ENCODE measurements at regions not wholly inside any gene's neighbourhood (a gene's known extent, or its start where the extent isn't known, plus 50 kb on each side); places are given as distances from the start of the nearest gene placed in this dataset.

GRCh38 chrX:1099146-1099770 lies 113.2 kb downstream of the CRLF2 start:
- intact Hi-C loops (cut with micrococcal nuclease), result no loop called here
- ChIA-PET CTCF (no interaction called here), POLR2A (no interaction called here)
- peaks cover 3% of the 10 kb centered on the region for H3K27me3 Mint-ChIP-seq
- no peak overlapping the region for H3K4me3 Mint-ChIP-seq
- no peak for TF ChIP-seq CTCF (IDR thresholded peaks at IDR 0.05)
- no peak overlapping the region for H3K27ac Mint-ChIP-seq
- DNase-seq (no peak), ATAC-seq (ENCODE audit: low read depth) (no peak)
- peaks cover 5% of the 10 kb centered on the region for H3K9me3 Mint-ChIP-seq
- H3K4me1 Mint-ChIP-seq, result no peaks in the 10 kb centered on the region
- H3K36me3 Mint-ChIP-seq (ENCODE audit: low read depth), result no peaks in the 10 kb centered on the region

GRCh38 chrX:1097328-1097727 lies 115.1 kb downstream of the CRLF2 start:
- no peaks in the 10 kb centered on the region for H3K4me1 Mint-ChIP-seq
- no peak for TF ChIP-seq CTCF (IDR thresholded peaks at IDR 0.05)
- no peaks in the 10 kb centered on the region for H3K36me3 Mint-ChIP-seq (ENCODE audit: low read depth)
- H3K27me3 Mint-ChIP-seq, result peaks cover 3% of the 10 kb centered on the region
- no peak overlapping the region for H3K4me3 Mint-ChIP-seq
- intact Hi-C loops (cut with micrococcal nuclease), result no loop called here
- no peak overlapping the region for H3K27ac Mint-ChIP-seq
- H3K9me3 Mint-ChIP-seq, result peaks cover 5% of the 10 kb centered on the region
- no peak for DNase-seq
- ChIA-PET CTCF (no interaction called here), POLR2A (no interaction called here)
- no peak for ATAC-seq (ENCODE audit: low read depth)

- TF ChIP-seq CTCF (IDR thresholded peaks at IDR 0.05), result no peak
- H3K27me3 Mint-ChIP-seq, result peaks cover 3% of the 10 kb centered on the region
- intact Hi-C loops (cut with micrococcal nuclease), result no loop called here
- H3K27ac Mint-ChIP-seq, result no peak overlapping the region
- H3K4me3 Mint-ChIP-seq, result no peak overlapping the region
- ChIA-PET POLR2A (no interaction called here), CTCF (no interaction called here)
- peaks cover 5% of the 10 kb centered on the region for H3K9me3 Mint-ChIP-seq
- no peaks in the 10 kb centered on the region for H3K36me3 Mint-ChIP-seq (ENCODE audit: low read depth)
- no peak for ATAC-seq (ENCODE audit: low read depth)
- DNase-seq, result no peak
- no peaks in the 10 kb centered on the region for H3K4me1 Mint-ChIP-seq
Measured at GRCh38 chrX:1094566-1095333, 117.7 kb downstream of the CRLF2 start.

GRCh38 chrX:1093586-1094421 lies 118.6 kb downstream of the CRLF2 start:
- ChIA-PET POLR2A (no interaction called here), CTCF (no interaction called here)
- no peaks in the 10 kb centered on the region for H3K36me3 Mint-ChIP-seq (ENCODE audit: low read depth)
- DNase-seq, result no peak
- H3K27me3 Mint-ChIP-seq, result no peaks in the 10 kb centered on the region
- intact Hi-C loops (cut with micrococcal nuclease), result no loop called here
- H3K27ac Mint-ChIP-seq, result no peak overlapping the region
- H3K4me3 Mint-ChIP-seq, result no peak overlapping the region
- no peaks in the 10 kb centered on the region for H3K4me1 Mint-ChIP-seq
- no peak for TF ChIP-seq CTCF (IDR thresholded peaks at IDR 0.05)
- no peak for ATAC-seq (ENCODE audit: low read depth)
- H3K9me3 Mint-ChIP-seq, result peaks cover 5% of the 10 kb centered on the region

GRCh38 chrX:1093121-1093520 lies 119.3 kb downstream of the CRLF2 start:
- Mint-ChIP-seq H3K4me3 (no peak overlapping the region), H3K27me3 (no peaks in the 10 kb centered on the region), H3K36me3 (ENCODE audit: low read depth) (no peaks in the 10 kb centered on the region), H3K9me3 (peaks cover 5% of the 10 kb centered on the region), H3K27ac (no peak overlapping the region), H3K4me1 (no peaks in the 10 kb centered on the region)
- ChIA-PET CTCF (no interaction called here), POLR2A (no interaction called here)
- no peak for TF ChIP-seq CTCF (IDR thresholded peaks at IDR 0.05)
- no peak for ATAC-seq (ENCODE audit: low read depth)
- DNase-seq, result no peak
- intact Hi-C loops (cut with micrococcal nuclease), result no loop called here
